Mucosa of rectum (tissue), 2 donors: ENCODE measurements at regions not wholly inside any gene's neighbourhood (a gene's known extent, or its start where the extent isn't known, plus 50 kb on each side); places are given as distances from the start of the nearest gene placed in this dataset.
"Not testable (repeated sequence)": the region's sequence is repeated elsewhere in the genome, so short reads cannot be mapped to it uniquely, and the experiment has no call there.

Experiments used
- H3K27ac ChIP-seq, 2 donors: one replicate each; pipeline ENCODE4 v1.7.0; 2013; ENCODE audit warnings: inconsistent platforms in 2 of 2, low read depth in 2 of 2, low read length in 2 of 2
- H3K27me3 ChIP-seq, 2 donors: one replicate each; pipeline ENCODE4 v1.7.0; 2013; ENCODE audit warnings: low read length in 2 of 2; ENCODE audit not compliant: control insufficient read depth in 2 of 2, insufficient read depth in 2 of 2
- H3K36me3 ChIP-seq, 2 donors: one replicate each; pipeline ENCODE4 v1.7.0; 2013; ENCODE audit warnings: low read length in 2 of 2; ENCODE audit not compliant: control insufficient read depth in 2 of 2, insufficient read depth in 2 of 2
- H3K4me1 ChIP-seq, 2 donors: one replicate each; pipeline ENCODE4 v1.7.0; 2013; ENCODE audit warnings: low read length in 2 of 2, mild to moderate bottlenecking in 1 of 2; ENCODE audit not compliant: control insufficient read depth in 2 of 2, insufficient read depth in 2 of 2
- H3K4me3 ChIP-seq, 2 donors: one replicate each; pipeline ENCODE4 v1.7.0; 2013; ENCODE audit warnings: low read length in 2 of 2
- H3K9ac ChIP-seq, 2 donors: one replicate each; pipeline ENCODE4 v1.7.0; 2013; ENCODE audit warnings: low read length in 2 of 2, low read depth in 1 of 2, mild to moderate bottlenecking in 1 of 2
- H3K9me3 ChIP-seq, 2 donors: one replicate each; pipeline ENCODE4 v1.7.0; 2013; ENCODE audit warnings: low read length in 2 of 2; ENCODE audit not compliant: control insufficient read depth in 2 of 2
- donor health status: healthy.
- donor health status: Normal muscosa, but diverticular disease.

- Histone ChIP-seq H3K9ac (no peak overlapping the region), H3K9me3 (no peaks in the 10 kb centered on the region), H3K27ac (no peak overlapping the region), H3K27me3 (no peaks in the 10 kb centered on the region), H3K36me3 (no peaks in the 10 kb centered on the region), H3K4me1 (peaks cover 14% of the 10 kb centered on the region in 2 donors), H3K4me3 (no peak overlapping the region)
Measured at GRCh38 chr6:26186652-26187051, 99.4 kb downstream of the HFE start.

GRCh38 chr6:26187292-26187691, 100.1 kb downstream of the HFE start:
- H3K9ac ChIP-seq, result no peak overlapping the region
- peaks cover 14% of the 10 kb centered on the region in 2 donors for H3K4me1 ChIP-seq
- H3K4me3 ChIP-seq, result no peak overlapping the region
- H3K27ac ChIP-seq, result no peak overlapping the region
- H3K9me3 ChIP-seq, result no peaks in the 10 kb centered on the region
- H3K36me3 ChIP-seq, result no peaks in the 10 kb centered on the region
- no peaks in the 10 kb centered on the region for H3K27me3 ChIP-seq

- Histone ChIP-seq H3K4me3 (peak overlapping the region; percentile 74 to 97), H3K4me1 (peaks cover 12 to 14% of the 10 kb centered on the region in 2 donors), H3K9me3 (no peaks in the 10 kb centered on the region), H3K9ac (peak overlapping the region; percentile 77 to 97), H3K27me3 (no peaks in the 10 kb centered on the region), H3K36me3 (no peaks in the 10 kb centered on the region), H3K27ac (peak overlapping the region; percentile 97 to 98)
Measured at GRCh38 chr6:26187981-26188635, 100.9 kb downstream of the HFE start.

DNA sequence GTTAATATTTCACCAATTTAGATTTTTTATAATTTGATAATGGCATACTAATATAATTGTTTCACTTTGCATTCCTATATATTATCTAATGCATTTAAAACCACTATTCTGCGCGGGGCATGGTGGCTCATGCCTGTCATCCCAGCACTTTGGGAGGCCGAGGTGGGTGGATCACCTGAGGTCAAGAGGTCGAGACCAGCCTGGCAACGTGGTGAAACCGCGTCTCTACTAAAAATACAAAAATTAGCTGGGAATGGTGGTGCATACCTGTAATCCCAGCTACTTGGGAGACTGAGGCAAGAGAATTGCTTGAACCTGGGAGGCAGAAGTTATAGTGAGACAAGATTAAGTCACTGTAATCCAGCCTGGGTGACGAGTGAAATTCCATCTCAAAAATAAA, 104.3 kb downstream of the HFE start:
- H3K4me3 ChIP-seq, H3K36me3 ChIP-seq, H3K9ac ChIP-seq, H3K27ac ChIP-seq, H3K9me3 ChIP-seq, H3K27me3 ChIP-seq: not testable (repeated sequence)
- H3K4me1 ChIP-seq, result peaks cover 13 to 23% of the 10 kb centered on the region in 2 donors

DNA sequence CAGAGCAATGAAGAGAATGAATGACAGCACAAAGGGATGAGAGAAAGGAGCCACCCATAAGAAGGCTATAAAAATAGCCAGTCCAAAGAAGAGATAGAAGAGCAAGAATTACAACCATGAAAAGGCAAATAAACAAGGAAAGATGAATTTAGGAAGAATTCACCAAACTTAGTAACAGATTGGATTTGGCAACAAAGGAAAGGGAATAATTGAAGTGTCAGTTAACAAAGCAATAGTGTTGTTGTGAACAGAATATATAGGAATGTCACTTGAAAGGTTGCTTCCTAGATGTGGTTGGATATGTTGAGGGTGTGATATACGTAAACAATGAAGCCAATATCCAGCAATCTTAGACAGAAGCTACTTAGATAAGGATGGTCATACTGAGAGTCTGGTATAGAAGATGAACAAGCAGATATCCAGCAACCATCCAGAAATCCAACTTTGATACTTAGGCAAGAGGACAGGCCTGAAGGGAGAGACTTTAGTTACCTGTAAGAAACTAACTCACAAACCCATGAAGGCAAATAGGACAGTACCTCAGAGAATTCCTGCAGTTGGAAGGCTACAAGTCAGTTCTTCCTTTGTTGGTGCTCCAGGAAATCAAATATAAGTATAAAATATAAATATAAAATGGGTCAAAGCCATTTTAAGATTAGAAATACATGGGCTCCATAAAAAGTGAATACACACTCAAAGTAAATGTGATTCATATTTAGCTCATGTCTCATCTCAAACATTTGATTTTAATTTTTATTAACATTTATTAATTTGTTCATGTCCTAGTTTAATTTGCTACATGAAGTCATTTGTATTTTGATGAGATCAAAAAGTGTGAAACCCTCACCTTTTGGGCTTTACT, 106.5 kb downstream of the HFE start:
- Histone ChIP-seq H3K27me3 (peaks cover 0 to 1% of the 10 kb centered on the region in 2 donors), H3K9ac (no peak overlapping the region), H3K36me3 (peaks cover 0 to 2% of the 10 kb centered on the region in 2 donors), H3K4me1 (peaks cover 8 to 23% of the 10 kb centered on the region in 2 donors), H3K4me3 (no peak overlapping the region), H3K27ac (no peak overlapping the region), H3K9me3 (no peaks in the 10 kb centered on the region)

DNA sequence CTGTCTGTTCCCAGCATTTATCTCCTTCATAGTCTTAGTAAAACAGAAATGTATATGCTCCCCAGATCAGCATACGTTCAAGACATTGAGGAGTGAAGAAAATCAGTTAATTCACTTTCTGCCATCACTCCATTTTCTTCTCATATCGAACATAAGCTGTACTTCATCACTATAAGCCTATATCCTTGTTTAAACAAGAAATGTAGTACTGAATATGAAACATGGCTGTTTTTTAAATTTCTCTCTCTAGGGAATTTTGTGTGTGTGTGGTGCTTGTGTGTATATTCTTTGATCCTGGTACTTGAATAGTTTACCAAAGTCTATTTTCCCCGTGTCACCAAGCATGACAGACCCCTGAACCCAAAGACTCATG, 107.1 kb downstream of the HFE start:
- Histone ChIP-seq H3K36me3 (peaks cover 0 to 2% of the 10 kb centered on the region in 2 donors), H3K4me3 (no peak overlapping the region), H3K4me1 (peaks cover 8 to 20% of the 10 kb centered on the region in 2 donors), H3K27ac (no peak overlapping the region), H3K9ac (peak overlapping the region in 1 of 2 donors; percentile 85), H3K27me3 (peaks cover 0 to 2% of the 10 kb centered on the region in 2 donors), H3K9me3 (no peaks in the 10 kb centered on the region)

DNA sequence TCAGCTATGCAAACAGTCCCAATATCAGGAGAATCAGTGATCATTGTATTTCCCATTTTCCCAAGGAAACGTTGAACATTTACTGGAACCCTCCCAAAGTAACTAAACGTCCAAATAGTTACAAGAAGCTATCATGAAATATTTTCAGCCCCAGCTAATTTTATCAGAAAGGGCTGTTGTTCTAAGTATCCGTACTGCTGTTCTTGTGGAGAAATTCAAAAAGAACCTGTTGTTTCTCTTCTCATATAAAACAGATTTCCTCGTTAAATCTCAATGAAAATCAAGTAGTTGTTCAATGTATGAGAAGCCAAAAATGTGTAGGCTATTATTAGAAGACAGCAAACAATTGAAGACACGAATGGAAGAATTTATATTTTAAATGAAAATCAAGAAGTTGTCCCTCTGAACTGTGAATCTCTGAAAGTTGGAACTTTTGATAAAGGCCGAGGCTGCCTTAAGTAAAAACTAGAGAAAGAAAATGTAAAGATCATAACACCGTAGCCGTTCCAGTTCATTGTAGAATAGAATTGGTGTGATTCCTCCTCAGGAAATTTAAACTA, 107.7 kb downstream of the HFE start:
- Histone ChIP-seq H3K9ac (peak overlapping the region; percentile 85 to 98), H3K27ac (peak overlapping the region; percentile 99 to 100), H3K27me3 (peaks cover 0 to 2% of the 10 kb centered on the region in 2 donors), H3K9me3 (no peaks in the 10 kb centered on the region), H3K4me3 (peak overlapping the region; percentile 86 to 92), H3K36me3 (peaks cover 0 to 2% of the 10 kb centered on the region in 2 donors), H3K4me1 (peaks cover 8 to 21% of the 10 kb centered on the region in 2 donors)

GRCh38 chr6:26195376-26195923, 108.2 kb downstream of the HFE start:
- Histone ChIP-seq H3K36me3 (peaks cover 0 to 2% of the 10 kb centered on the region in 2 donors), H3K4me1 (peaks cover 8 to 26% of the 10 kb centered on the region in 2 donors), H3K9ac (peak overlapping the region; percentile 85 to 98), H3K27ac (peak overlapping the region; percentile 99 to 100), H3K27me3 (peaks cover 0 to 2% of the 10 kb centered on the region in 2 donors), H3K4me3 (peak overlapping the region; percentile 86 to 92), H3K9me3 (no peaks in the 10 kb centered on the region)

- no peaks in the 10 kb centered on the region for H3K9me3 ChIP-seq
- H3K36me3 ChIP-seq, result peaks cover 0 to 2% of the 10 kb centered on the region in 2 donors
- peak overlapping the region; percentile 86 to 92 for H3K4me3 ChIP-seq
- H3K4me1 ChIP-seq, result peaks cover 8 to 26% of the 10 kb centered on the region in 2 donors
- H3K27ac ChIP-seq, result peak overlapping the region; percentile 99 to 100
- peaks cover 0 to 2% of the 10 kb centered on the region in 2 donors for H3K27me3 ChIP-seq
- H3K9ac ChIP-seq, result peak overlapping the region; percentile 85 to 98
Measured at GRCh38 chr6:26195924-26196845, 109.0 kb downstream of the HFE start.
